HG02759 (cell line): ENCODE measurements at regions not wholly inside any gene's neighbourhood (a gene's known extent, or its start where the extent isn't known, plus 50 kb on each side); places are given as distances from the start of the nearest gene placed in this dataset.
A peak's percentile ranks its signal among the peaks of the same experiment; 100 is the strongest.
"Not testable (repeated sequence)": the region's sequence is repeated elsewhere in the genome, so short reads cannot be mapped to it uniquely, and the experiment has no call there.

Experiments
- ATAC-seq: cut with Tn5 transposase; IDR thresholded peaks from one replicate; pipeline ENCODE4 v1.9.1; 2021; ENCODE audit warnings: mild to moderate bottlenecking, moderate library complexity; ENCODE audit not compliant: unreplicated experiment

GRCh38 chr6:84847390-84848160, 83.2 kb upstream of the TBX18 start:
- ATAC-seq = no peak

- ATAC-seq = no peak
These were observed 78.2 kb upstream of the TBX18 start for GRCh38 chr6:84842525-84843166.

GRCh38 chr6:84837068-84837866, 72.9 kb upstream of the TBX18 start:
- not testable (repeated sequence) for ATAC-seq

GRCh38 chr6:84836366-84836765, 72.0 kb upstream of the TBX18 start:
- peak; percentile 73 for ATAC-seq

GRCh38 chr6:84835340-84835739, 70.9 kb upstream of the TBX18 start:
- ATAC-seq = no peak

GRCh38 chr6:84831924-84832323, 67.5 kb upstream of the TBX18 start:
- ATAC-seq = not testable (repeated sequence)

GRCh38 chr6:84825461-84825860, 61.1 kb upstream of the TBX18 start:
- ATAC-seq = no peak

GRCh38 chr6:84821314-84821713, 56.9 kb upstream of the TBX18 start:
- not testable (repeated sequence) for ATAC-seq

GRCh38 chr6:84816741-84817140, 52.3 kb upstream of the TBX18 start:
- ATAC-seq = no peak

- ATAC-seq = no peak
These were observed 51.7 kb upstream of the TBX18 start for GRCh38 chr6:84815896-84816735.
